ENCODE measurements at regions not wholly inside any gene's neighbourhood (a gene's known extent, or its start where the extent isn't known, plus 50 kb on each side); places are given as distances from the start of the nearest gene placed in this dataset.

DNA sequence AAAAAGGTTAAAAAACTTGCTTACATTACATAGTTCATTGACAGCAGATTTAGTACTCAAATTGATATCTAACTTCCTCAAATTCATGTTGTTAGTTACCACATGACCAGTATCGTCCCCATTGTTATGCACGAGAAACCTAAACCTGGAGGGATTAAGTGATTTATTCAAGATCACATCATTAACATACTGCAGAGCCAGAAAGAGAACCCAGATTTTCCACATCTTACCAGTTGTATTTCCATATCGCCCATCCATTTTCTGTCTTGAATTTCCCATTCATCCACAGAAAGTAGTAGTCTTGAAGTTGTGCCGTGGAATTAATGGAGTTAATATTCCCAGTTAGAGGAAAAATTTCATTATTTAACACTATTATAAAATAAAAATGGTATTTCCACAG, 512.0 kb downstream of the METTL4 start:
- no peak for DNase-seq (ENCODE audit: low spot score)
- TF ChIP-seq, protein P1, sequence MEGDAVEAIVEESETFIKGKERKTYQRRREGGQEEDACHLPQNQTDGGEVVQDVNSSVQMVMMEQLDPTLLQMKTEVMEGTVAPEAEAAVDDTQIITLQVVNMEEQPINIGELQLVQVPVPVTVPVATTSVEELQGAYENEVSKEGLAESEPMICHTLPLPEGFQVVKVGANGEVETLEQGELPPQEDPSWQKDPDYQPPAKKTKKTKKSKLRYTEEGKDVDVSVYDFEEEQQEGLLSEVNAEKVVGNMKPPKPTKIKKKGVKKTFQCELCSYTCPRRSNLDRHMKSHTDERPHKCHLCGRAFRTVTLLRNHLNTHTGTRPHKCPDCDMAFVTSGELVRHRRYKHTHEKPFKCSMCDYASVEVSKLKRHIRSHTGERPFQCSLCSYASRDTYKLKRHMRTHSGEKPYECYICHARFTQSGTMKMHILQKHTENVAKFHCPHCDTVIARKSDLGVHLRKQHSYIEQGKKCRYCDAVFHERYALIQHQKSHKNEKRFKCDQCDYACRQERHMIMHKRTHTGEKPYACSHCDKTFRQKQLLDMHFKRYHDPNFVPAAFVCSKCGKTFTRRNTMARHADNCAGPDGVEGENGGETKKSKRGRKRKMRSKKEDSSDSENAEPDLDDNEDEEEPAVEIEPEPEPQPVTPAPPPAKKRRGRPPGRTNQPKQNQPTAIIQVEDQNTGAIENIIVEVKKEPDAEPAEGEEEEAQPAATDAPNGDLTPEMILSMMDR (IDR thresholded peaks at IDR 0.05; ENCODE audit: extremely low read depth, insufficient read depth, missing control alignments), result no peak
- in situ Hi-C loops (cut with MboI; ENCODE audit: low pct_unique_long_range_greater_than_20kb, low sequenced_read_pairs, unreplicated experiment), result no loop called here

DNA sequence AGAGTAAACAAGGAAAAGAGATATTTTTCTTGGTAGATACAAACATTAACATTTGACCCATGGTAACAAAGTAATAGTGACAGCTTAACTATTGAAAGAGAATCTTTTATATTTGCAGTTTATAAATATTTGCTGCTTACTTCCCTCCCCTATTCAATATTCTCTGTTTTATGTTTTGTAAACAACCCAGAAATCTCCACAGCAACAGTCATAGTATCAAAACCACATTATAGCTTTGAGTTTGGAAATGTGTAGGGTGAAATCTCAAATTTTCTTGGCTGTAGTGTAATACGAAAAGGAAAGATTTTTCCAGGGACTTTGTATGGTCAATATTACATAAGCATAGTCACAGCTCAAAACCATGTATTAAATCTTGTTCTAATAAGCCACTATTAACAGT, 511.2 kb downstream of the METTL4 start:
- TF ChIP-seq, protein P1 (IDR thresholded peaks at IDR 0.05; ENCODE audit: extremely low read depth, insufficient read depth, missing control alignments), result no peak
- DNase-seq (ENCODE audit: low spot score), result no peak
- in situ Hi-C loops (cut with MboI; ENCODE audit: low pct_unique_long_range_greater_than_20kb, low sequenced_read_pairs, unreplicated experiment), result no loop called here

DNA sequence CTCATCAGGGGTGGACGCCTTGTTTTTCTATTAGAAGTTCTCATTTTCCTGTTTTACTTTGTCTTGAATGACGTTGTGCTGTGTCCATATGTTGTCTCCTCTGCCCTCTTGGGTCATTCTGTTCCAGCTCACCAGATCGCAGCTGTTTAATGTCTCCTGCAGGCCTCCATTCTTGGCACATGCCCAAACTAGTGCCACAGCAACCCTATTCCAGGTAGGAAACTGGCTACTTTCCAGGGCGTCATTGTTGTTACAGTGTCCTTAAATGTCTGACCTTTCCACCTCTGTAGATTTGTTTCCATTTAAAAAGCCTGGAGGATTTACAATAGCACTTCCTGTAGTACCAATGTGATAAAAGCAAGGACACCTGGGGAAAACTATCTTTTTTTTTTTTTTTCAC, 500.7 kb downstream of the METTL4 start:
- no peak for DNase-seq (ENCODE audit: low spot score)
- in situ Hi-C loops (cut with MboI; ENCODE audit: low pct_unique_long_range_greater_than_20kb, low sequenced_read_pairs, unreplicated experiment), result no loop called here
- TF ChIP-seq, protein P1 (IDR thresholded peaks at IDR 0.05; ENCODE audit: extremely low read depth, insufficient read depth, missing control alignments), result no peak

DNA sequence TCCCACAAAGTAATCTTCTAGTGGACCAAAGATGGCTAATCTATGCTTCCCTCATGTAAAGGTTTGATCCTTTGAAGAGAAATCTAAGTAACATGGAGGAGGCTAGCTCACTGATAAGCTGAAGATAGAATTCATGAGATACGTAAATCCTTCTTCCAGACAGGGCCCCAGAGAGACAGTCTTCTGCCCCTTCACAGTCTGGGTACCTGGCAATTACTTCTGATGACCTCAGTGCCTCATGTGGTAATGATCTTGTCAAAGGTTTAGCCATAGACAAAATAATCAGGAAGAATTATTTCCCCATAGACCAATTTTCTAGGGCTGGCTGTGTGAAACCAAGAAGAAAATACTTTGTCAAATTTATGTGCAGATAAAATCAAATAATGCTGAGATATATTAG, 495.8 kb downstream of the METTL4 start:
- TF ChIP-seq, protein P1 (IDR thresholded peaks at IDR 0.05; ENCODE audit: extremely low read depth, insufficient read depth, missing control alignments), result no peak
- in situ Hi-C loops (cut with MboI; ENCODE audit: low pct_unique_long_range_greater_than_20kb, low sequenced_read_pairs, unreplicated experiment), result no loop called here

DNA sequence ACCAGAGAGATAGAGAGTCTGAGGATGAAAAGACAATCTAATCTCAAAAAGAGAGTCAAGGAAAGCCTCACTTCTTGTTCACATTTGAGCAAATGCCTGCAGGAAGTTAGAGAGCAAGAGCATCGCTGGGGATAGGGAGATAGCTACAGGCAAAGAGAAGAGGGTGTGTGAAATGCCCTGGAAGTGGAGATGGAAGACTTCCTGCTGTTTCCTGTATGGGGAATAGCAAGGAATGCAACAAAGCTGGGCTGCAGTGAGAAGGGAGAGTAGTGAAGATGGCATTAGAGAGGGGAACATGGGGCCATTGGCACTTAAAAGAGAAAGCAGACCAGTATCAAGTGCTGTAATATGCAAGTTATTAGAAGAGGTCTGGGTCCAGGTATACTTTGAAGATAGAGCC, 488.6 kb downstream of the METTL4 start:
- in situ Hi-C loops (cut with MboI; ENCODE audit: low pct_unique_long_range_greater_than_20kb, low sequenced_read_pairs, unreplicated experiment), result no loop called here
- TF ChIP-seq, protein P1 (IDR thresholded peaks at IDR 0.05; ENCODE audit: extremely low read depth, insufficient read depth, missing control alignments), result no peak
- DNase-seq (ENCODE audit: low spot score), result no peak

More for the DNA sequence above, 495.8 kb downstream of the METTL4 start:
- no peak for DNase-seq (ENCODE audit: low spot score)

DNA sequence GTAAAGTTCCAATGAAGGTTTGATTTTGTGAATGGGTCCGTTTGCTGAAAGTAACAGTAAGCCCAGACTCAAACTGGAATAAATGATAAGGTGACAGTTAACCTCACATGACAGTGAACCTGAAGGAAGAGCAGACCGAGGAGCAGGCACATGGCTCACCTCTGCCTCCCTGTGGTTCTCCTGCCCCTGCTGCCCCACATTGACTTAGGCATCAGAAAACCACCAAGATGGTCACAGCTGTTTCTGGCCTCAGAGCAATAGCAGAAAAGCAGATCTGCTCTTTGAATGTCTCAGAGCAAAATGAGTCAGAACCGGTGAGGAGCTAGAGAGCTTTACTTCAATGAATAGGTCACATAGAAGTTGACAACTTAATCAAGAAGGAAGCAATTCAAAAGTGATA, 487.6 kb downstream of the METTL4 start:
- TF ChIP-seq, protein P1 (IDR thresholded peaks at IDR 0.05; ENCODE audit: extremely low read depth, insufficient read depth, missing control alignments), result no peak
- in situ Hi-C loops (cut with MboI; ENCODE audit: low pct_unique_long_range_greater_than_20kb, low sequenced_read_pairs, unreplicated experiment), result no loop called here
- no peak for DNase-seq (ENCODE audit: low spot score)

DNA sequence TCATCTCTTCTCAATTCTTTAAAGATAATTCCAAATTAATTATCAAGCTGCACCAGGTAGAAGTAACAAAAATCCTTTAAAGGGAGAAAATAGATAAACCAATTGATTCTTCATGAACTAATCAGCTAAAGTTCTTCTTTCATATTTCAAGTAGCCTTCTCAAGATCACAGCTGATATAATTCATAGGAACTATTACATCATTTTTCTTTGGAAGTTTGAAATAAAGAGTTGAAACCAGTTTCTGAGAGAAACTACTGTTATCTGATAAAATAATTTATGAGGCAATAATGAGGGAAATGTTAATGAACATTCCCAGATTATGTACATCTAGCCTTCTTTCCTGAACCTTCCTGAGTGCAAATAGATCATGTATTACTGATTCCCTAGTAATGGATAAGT, 484.9 kb downstream of the METTL4 start:
- in situ Hi-C loops (cut with MboI; ENCODE audit: low pct_unique_long_range_greater_than_20kb, low sequenced_read_pairs, unreplicated experiment), result no loop called here
- DNase-seq (ENCODE audit: low spot score), result no peak
- TF ChIP-seq, protein P1 (IDR thresholded peaks at IDR 0.05; ENCODE audit: extremely low read depth, insufficient read depth, missing control alignments), result no peak

All from GM13977 (cell line).